ENCODE measurements at regions not wholly inside any gene's neighbourhood (a gene's known extent, or its start where the extent isn't known, plus 50 kb on each side); places are given as distances from the start of the nearest gene placed in this dataset.

DNA sequence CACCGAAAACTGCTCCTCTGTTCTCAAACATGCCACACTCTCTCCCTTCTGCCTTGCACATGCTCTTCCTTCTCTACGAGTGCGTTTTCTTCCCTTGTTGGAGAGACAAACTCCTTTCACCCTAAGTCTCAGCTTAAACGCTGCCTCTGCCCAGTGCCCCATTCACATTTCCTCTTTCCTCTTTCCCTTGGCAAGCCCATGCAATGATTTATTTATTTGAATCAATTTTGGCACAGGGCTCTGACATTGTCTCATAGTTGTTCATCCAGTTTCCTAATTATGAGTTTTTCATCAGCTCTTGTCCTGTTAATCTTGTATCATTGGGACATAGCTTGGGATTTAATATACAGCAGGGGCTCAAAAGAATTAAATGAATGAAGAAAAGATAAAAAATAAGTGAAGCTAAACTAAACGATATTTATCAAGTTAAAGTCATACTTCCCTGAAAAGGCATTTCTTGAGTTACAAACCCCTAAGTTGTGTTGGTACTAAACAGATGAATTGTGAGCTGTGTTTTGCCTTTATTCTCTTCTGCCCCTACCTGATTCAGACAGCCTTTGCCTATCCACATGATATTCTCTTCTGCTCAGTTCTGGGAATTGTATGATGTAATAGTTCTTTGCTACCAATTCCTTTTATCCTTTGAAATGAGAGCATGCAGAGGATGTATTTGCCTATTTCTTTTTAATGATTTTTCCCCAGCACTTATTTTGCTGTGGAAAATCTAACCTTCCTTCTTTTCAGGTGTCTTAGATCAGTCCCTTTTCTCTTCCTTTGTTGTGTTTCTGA, 704.4 kb downstream of the UTRN start:
- no peak overlapping the region for H3K4me3 ChIP-seq (ENCODE audit: low read depth, low read length)

DNA sequence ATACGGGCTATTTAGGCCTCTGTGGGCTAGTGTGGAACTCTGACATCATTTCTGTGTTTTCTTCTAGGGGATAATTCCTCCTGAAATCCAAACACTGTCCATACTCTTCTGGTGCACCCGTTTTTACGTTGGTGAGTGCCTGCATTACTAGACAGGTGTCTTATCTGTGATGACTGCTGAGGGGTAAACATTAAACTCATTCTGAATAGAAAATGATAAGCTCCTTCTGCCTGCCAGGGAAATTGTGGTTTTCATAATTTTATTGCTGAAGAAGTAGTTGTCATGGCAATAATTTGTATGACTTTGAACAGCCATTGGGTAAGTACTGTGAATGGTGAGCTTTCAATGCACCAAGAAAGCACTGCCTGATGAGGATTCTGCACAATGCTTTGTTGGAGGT, 705.6 kb downstream of the UTRN start:
- no peak overlapping the region for H3K4me3 ChIP-seq (ENCODE audit: low read depth, low read length)

DNA sequence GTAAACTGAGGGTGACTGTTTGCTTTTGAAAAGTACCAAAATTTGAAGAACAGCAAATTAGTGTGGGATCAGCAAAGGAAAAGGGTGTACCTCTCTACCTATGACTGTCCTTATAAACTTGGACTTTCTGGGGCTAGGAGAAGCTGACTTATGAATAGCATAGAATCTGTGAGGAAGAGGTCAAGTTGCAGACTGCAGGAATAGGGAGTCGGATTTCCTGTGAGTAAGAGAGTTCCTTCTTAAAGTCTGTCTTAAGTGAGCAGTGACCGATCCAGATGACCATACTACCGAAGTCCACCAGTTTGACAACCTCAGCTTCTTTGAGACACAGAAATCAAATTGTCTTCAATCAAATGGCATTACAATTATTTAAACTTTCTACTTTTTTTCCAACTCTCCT, 708.7 kb downstream of the UTRN start:
- H3K4me3 ChIP-seq (ENCODE audit: low read depth, low read length) = no peak overlapping the region

DNA sequence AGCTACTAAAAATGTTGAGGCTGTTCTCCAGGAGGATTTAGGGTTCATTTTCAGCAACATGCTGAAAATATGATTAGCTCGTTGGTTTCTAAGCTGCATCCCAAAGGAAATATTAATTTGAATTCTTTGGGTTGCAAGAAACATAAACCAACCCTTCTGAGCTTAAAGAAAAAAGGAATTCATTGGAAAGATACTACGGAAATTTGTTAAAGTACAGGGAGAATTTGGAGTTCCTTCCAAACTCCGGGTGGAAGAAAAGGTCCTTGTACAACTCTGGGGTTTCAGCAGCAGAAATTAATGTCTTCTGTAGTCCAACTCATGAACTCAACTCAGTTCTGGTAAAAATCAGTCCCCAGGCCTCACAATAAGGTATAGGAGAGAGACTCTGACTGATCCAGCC, 712.9 kb downstream of the UTRN start:
- H3K4me3 ChIP-seq (ENCODE audit: low read depth, low read length) = no peak overlapping the region

DNA sequence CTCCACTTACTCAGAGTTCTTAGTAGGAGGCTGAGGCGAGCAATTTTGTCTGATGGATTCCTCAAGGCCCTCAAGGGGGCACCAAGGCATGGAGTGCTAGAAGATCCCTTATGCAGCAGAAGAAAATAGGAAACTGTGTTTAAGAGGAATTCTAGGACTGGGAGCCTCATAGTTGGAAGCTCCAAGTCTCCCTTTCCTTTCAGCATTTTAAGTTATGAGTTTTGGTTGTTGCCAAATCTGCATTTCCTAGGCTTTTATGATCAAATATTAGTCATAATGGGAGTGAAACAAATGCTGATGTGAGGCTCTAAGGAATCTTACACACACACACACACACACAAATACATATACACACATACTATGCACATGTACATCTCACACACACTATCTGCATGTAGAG, 714.0 kb downstream of the UTRN start:
- H3K4me3 ChIP-seq (ENCODE audit: low read depth, low read length) = no peak overlapping the region

DNA sequence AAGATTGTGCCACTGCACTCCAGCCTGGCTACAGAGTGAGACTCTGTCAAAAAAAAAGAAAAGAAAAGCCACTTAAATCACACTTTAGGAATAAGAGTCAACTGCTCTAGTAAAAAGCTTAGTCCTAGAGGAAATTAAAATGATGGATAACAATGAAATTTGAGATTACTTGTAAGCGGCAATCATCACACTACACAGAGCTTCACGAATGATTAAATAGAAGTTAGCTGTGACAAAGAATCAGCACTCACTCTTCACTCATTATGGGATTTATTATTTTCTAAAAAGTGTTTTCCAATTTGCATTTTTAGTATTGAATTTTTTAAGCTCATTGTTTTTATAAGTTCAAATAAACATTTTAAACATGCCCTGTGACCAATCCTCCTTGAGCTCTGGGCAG, 718.0 kb downstream of the UTRN start:
- no peak overlapping the region for H3K4me3 ChIP-seq (ENCODE audit: low read depth, low read length)

DNA sequence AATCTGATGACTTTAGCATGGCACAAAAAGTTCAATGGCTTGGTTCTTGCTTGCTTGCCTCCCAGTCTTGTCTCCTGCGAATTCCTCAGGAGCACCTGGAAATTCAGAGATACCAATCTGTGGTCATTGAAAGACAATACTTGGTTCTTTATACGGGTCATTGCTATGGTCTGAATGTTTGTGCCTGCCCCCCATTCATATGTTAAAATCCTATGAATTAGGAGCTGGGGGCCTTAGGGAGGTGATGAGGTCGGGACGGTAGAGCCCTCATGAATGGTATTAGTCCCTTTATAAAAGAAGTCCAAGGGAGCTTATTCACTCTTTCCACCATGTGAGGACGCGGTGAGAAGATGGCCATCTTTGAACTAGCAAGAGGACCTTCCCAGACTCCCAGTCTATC, 721.8 kb downstream of the UTRN start:
- H3K4me3 ChIP-seq (ENCODE audit: low read depth, low read length) = no peak overlapping the region

DNA sequence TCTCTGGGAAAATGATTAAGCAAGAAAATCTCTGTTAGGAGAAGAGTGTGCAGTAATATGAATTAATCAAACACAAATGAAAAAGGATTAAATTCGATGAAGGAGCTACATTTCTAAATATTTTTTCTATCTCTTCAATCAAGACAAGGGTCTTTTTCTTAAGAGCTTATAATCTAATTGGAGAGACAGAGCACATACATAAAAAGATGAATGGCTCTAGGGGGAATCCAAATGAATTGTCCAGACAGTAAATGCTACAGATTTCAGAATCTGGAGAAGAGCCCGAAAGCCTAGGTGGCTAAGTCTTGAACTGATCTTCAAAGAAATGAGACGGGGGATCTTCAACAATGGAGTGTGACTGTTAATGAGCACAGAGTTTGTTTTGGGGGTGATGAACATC, 723.6 kb downstream of the UTRN start:
- no peak overlapping the region for H3K4me3 ChIP-seq (ENCODE audit: low read depth, low read length)

DNA sequence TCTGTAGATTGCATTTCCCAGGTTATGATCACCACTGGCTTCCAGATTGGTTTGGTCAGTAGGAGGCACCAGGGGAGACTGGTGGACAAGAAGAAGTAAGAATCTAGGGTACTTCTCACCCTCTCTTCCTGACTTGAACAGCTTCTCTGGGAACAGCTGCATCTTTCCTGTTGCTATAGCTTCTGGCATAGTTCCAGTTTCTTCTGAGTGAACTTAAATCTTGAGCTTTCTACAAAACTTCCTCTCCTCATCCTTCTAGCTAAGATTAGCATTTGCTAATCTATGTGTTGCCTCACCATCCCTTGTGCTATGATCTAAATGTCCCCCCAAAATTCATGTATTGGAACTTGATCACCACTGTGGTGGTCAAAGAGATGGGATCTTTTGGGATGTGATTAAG, 724.6 kb downstream of the UTRN start:
- H3K4me3 ChIP-seq (ENCODE audit: low read depth, low read length) = no peak overlapping the region

DNA sequence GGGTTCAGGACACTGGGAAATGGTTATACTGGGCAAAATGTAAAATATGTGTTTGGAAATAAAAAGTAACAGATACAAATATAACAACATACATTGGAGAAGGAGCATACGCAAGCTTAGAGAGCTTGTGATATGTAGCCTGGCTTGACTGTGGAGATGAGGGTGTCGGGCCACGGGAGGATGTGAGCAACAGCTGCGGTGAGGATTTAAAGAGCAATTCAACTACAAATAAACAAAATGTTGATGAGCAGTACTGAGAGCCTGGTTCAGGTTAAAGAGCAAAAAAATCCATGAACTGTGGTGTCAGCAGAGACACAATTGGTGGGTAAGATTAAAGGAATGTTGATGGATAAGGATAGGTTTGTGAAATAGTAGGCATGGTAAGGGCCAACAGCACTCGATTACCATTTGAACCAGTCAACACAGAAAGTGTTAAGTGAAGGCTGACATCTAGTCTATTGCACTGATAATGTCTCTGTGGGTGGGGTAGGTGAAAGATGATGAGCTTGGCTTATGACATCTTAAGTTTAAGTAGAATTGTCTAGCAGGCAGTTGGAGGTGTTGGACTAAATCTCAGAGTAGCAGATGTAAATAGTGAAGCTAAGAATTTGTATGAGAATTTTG, 723.2 kb downstream of the EPM2A start:
- H3K4me3 ChIP-seq (ENCODE audit: low read depth, low read length) = no peak overlapping the region

DNA sequence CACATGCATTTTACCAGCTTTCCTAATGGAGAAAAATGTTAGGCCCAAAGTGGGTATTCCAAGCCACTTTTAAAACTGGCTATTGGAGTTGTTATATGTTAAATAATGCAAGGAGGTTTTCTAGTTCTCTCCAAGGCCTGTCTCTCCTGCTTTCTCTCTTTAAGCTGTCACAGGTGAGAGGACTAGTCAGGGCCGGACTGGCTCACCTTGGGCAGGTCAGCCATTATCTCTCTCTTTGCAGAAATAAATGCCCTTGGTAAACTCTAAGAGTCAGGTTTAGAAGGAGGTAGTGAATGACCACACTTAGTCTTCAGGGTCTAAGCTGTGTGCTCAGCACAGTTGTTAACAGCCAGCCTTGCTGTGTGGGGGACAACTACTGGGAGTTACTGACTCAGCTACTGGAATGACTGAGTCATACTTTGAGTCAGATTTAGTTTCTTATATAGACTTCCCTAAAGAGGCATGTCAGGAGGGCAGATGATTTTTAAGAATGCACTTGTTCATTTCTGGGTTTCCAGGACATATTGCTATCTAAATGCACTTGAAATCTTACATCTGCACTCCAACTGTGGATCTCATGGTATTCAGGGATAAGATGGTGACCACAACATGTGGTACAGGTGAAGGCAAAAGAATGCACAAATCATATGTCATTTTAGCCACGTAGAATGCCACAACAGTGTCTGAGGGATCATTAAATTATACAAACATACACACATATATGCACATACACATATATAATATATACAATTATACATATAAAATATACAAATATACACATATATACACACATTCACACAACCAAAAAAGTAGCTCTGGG, 719.4 kb downstream of the EPM2A start:
- no peak overlapping the region for H3K4me3 ChIP-seq (ENCODE audit: low read depth, low read length)

DNA sequence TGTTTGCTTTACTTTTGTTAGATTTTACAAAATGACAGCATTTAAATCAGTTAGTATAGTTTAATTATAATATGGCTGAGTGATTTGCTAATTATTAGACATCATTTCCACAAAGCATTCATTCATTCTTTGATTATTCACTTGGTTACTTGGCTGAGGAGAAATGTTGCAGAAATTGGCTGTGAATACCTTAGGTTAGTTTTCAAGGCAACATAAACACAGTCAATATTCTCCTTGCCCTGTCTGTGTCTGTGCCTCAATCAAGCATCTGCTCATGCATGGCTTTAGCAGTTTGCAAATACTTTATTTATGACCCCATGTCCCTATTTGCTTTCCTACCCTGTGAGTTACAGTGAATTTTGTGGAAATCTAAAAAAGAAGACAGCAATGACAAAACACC, 718.3 kb downstream of the EPM2A start:
- H3K4me3 ChIP-seq (ENCODE audit: low read depth, low read length) = no peak overlapping the region

DNA sequence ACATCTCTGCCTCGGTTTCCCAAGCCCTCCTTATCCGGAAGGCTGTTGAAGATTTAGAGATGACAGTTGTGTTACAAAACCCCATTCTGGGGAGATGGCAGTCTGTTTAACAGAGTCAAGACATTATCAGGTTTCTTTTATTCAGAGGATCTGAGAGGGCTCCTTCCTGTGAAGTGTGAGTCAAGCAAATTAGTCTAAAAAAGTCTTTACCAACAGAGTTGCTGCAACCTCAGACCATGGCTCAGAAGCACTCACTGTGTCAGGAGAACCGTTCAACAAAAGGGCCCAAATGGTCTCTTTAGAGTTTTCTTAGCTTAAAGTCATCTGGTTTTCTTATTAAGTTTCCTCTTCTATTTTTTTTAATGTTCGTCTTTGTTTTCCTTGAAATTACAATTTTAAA, 717.8 kb downstream of the EPM2A start:
- H3K4me3 ChIP-seq (ENCODE audit: low read depth, low read length) = no peak overlapping the region

DNA sequence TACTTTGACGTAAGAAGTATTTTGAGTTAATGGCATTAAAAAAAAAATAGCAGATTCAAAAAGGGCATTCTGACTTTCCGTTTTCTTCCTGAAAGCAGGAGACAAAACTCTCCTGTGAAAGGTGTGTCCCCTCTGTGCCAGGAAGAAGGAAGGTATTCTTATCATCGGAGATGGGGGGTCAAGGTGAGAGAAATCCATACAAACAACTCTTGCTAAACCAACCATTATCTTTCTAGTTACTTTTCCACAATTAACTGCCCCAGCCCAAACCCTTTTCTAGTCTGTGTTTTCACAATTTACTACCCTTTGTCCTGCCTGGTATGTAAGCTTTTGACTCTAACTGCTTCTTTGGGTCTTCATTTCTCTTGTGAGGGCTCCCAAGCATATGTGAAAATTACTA, 717.3 kb downstream of the EPM2A start:
- H3K4me3 ChIP-seq (ENCODE audit: low read depth, low read length) = no peak overlapping the region

DNA sequence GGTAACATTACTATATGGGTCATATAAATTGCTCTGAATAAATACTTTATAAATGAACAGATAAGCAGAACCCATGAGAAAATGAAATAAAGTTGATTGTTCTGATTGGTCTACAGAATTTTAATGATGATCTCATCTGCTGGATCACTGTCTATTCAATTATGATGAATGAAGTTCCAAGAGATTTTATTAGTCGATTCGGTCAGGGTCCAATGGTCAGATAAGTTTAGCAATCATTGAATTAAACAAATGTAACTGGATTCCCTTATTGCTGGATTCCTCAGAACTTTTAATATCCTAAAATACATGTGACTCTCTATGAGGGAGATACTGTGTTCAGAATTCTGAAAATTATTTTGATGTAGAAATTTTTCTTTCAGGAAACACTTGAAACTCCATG, 715.2 kb downstream of the EPM2A start:
- H3K4me3 ChIP-seq (ENCODE audit: low read depth, low read length) = no peak overlapping the region

DNA sequence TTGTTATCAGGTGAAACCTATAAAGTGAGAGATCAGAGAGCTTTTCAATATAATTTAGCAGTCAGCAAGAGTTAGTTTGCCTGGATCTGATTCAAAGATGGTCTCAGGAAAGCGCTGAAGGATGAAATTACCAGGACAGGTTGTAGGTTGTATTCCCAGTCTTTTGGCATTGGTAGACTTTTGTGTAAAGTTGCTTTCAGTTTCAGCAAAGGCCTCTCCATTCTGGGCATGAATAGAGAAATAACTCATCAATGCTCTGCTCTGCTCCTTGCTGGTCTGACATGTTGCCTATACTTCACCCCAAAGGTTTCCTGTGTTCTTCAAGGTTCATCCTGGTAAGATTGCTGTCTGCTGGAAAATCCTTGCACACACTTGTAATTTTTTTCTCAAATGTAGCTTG, 714.8 kb downstream of the EPM2A start:
- H3K4me3 ChIP-seq (ENCODE audit: low read depth, low read length) = no peak overlapping the region

DNA sequence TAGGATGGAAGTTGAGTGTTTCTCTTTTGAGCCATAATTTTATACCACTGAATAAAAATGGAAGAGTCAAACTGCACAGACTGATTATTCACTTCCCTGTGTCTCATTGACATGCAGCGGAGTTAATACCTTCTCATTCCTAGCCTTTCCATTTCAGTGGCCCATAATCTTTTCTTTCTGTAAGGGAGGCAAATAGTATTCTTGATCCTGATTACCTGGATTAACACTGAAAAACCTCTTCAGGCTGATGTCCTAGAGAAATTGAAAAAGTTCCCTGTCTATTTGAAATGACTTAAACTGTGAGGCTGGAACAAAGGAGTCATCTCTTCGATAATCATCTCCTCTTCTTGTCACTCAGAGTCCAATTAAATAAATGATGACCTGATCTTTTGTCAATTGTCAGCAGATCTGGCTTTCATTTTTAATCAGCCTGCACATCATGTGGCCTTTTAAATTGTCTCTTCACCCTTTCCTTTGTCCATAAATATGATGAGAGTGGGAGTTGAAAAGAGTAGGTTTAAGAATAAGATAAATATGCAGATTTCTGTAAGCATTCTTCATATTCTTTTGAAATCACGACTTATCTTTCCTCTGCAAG, 713.0 kb downstream of the EPM2A start:
- no peak overlapping the region for H3K4me3 ChIP-seq (ENCODE audit: low read depth, low read length)

DNA sequence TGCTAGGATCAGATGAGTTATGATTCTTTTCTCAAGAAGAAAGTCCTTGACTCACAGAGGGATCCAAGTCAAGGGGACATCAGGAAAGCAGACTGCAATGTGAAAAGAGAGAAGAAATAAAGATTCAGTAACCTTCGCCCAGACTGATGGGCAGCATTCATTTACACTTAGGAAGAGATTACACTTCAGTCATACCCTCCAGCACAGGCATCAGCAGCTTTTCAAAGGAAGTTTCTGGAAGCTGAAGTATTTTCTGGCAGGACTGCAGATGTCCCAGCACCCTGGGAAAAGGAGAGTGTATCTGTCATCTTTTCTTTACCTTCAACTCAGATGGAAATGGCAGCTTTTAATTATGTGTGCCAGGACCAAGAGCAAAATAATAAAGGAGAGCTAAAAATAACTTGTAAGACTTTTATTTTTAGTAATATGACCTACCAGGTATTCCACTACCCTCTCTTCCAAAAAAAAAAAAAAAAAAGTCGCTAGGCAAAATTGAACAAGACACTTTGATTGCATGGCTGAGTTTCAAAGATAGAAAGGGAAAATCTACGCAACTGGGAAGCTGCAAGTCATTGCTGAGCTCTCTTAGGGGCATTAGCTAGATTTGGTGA, 712.1 kb downstream of the EPM2A start:
- no peak overlapping the region for H3K4me3 ChIP-seq (ENCODE audit: low read depth, low read length)

DNA sequence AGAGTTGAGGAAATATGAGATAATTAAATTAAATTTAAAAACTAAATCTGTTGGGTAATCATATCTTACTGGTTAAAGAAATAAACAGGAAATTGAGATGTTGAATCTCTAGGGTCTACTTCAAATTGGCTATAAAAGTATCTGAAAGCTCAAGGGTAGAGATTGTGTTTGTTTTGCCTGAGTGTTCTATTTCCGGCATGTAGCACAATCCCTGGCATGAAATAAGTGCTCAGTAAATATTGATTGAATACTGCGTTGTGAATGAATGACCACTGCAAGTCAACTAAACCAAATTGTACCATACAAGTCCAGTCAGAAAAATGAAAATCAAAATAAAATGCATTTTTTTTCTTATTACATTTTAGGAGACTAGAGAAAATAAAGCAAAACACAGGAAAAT, 709.8 kb downstream of the EPM2A start:
- no peak overlapping the region for H3K4me3 ChIP-seq (ENCODE audit: low read depth, low read length)

DNA sequence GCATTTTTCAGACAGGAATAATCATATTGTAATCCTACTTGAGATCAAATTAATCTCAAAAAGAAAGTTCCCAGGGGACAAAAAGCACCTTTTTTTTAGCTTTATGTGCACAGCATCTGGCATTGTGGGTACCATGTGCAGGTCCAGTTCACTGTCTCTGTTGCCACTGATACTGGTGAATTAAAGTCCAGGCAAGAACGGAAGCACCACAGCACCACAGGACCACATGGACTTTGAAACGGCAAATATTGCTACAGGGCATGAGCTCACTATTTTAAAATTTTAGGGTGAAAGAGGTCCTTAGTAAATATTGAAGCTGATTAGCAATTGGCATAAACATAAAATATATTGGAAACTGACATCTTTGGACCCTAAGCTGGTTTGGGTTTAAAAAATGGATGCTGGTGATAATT, 709.0 kb downstream of the EPM2A start:
- H3K4me3 ChIP-seq (ENCODE audit: low read depth, low read length) = no peak overlapping the region

DNA sequence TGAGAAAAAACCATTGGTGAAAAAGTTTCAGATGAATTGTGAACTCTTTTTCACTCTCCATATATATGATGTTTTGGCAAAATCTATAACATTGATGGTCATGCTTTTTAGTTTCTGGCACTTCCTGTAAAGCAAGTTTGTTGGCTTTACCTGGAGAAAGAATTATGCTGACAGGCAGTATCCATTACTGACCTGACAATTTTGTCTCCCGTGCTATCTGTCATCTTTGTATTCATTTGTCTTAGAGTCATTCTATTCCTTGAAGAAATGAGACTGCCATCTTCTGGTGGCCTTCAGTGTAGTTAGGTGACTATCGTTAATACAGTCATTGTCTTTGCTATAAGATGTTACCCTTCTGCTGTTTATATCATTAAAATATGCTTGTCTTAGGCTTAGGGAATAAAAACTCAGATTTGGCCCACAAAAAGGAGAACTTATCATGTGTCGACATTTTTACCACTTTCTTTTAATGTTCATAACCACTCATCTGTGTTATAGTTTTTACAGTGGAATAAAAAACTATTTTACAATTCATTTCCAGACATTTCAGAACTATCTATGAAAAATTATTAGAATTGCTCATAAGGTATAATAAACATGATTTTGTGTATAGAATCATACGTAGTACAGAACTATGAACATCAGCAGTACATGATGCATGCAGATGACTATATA, 707.0 kb downstream of the EPM2A start:
- H3K4me3 ChIP-seq (ENCODE audit: low read depth, low read length) = no peak overlapping the region
